ENCODE measurements at regions not wholly inside any gene's neighbourhood (a gene's known extent, or its start where the extent isn't known, plus 50 kb on each side); places are given as distances from the start of the nearest gene placed in this dataset.
"Not testable (repeated sequence)": the region's sequence is repeated elsewhere in the genome, so short reads cannot be mapped to it uniquely, and the experiment has no call there.

GRCh38 chr1:9453779-9454418 is 85.4 kb upstream of the SLC25A33 start:
- DNase-seq (ENCODE audit: low read depth, low spot score): no peak
- in situ Hi-C loops (cut with HindIII; ENCODE audit: low pct_unique_long_range_greater_than_20kb, low sequenced_read_pairs): no loop called here

DNA sequence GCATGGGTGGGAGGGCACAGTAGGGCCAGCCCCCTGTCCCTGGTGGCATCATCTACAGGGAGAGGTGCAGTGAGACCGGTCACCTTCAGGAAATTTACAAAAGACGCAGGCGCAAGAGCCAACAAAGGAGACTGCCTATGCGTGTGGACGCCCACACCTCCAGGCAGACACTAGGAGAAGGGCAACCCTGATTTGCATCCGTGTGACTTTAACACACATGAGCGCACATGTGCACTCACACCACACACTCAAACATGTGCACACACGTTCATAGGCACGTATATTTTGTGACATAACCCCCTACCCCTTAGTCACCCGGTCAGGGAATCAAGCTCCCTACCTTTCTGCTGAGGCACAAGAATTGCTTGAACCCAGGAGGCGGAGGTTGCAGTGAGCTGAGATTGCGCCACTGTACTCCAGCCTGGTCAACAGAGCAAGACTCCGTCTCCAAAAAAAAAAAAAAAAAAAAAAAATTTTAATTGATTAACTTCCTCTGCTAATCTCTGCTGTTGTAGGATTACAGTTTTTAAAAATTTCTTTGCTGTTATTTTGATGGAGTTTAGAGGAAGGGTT is 84.7 kb upstream of the SLC25A33 start:
- no peak for DNase-seq (ENCODE audit: low read depth, low spot score)
- in situ Hi-C loops (cut with HindIII; ENCODE audit: low pct_unique_long_range_greater_than_20kb, low sequenced_read_pairs): no loop called here

GRCh38 chr1:9455487-9456234 is 83.6 kb upstream of the SLC25A33 start:
- peak; percentile 76 for DNase-seq (ENCODE audit: low read depth, low spot score)
- in situ Hi-C loops (cut with HindIII; ENCODE audit: low pct_unique_long_range_greater_than_20kb, low sequenced_read_pairs): no loop called here

DNA sequence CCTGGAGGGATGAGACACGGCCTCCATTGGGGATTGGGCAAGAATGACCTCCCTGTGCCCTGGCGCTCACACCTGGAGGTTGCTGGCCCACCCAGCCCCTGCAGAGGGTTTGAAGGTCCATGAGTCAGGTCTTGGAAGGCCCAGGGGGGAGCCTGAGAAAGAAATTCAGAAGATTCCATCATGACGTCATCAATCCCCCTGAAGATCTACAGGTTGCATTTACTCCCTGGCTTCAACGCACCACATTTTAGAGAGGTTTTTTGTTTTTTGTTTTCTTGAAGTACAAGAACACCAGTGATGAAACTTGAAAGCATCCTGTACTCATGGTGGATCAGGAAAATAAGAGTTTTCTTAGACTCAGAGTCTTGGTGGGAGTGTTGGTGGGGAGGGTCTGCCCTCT is 82.4 kb upstream of the SLC25A33 start:
- in situ Hi-C loops (cut with HindIII; ENCODE audit: low pct_unique_long_range_greater_than_20kb, low sequenced_read_pairs): no loop called here
- DNase-seq (ENCODE audit: low read depth, low spot score): no peak

DNA sequence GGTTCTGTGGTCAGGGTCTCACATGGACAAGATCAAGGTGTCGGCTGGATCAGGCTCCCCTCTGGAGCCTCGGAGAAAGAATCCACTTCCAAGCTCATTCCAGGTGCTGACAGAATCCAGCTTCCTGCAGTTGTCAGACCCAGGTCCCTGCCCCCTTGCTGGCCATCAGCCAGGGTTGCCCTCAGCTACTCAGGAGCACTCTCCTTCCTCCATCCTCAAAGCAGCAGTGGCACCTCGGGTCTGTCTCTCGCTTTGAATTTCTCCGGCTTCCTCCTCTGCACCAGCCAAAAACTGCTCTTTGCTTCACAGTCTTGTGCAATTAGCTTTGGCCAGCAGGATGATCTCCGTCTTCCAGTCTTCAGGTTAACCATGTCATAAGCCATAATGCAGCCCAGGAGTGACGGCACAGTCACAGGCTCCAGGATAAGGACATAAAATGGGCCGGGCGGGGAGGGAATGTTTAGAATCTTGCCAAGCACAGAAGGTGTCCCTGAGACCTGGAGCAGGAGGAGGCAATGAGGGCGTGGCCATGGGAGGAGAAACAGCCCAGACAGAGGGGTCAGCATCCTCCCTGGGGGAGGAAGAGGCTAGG is 79.4 kb upstream of the SLC25A33 start:
- in situ Hi-C loops (cut with HindIII; ENCODE audit: low pct_unique_long_range_greater_than_20kb, low sequenced_read_pairs): no loop called here
- no peak for DNase-seq (ENCODE audit: low read depth, low spot score)

- in situ Hi-C loops (cut with HindIII; ENCODE audit: low pct_unique_long_range_greater_than_20kb, low sequenced_read_pairs): no loop called here
- no peak for DNase-seq (ENCODE audit: low read depth, low spot score)
Observed at GRCh38 chr1:9465640-9466039, 73.6 kb upstream of the SLC25A33 start.

DNA sequence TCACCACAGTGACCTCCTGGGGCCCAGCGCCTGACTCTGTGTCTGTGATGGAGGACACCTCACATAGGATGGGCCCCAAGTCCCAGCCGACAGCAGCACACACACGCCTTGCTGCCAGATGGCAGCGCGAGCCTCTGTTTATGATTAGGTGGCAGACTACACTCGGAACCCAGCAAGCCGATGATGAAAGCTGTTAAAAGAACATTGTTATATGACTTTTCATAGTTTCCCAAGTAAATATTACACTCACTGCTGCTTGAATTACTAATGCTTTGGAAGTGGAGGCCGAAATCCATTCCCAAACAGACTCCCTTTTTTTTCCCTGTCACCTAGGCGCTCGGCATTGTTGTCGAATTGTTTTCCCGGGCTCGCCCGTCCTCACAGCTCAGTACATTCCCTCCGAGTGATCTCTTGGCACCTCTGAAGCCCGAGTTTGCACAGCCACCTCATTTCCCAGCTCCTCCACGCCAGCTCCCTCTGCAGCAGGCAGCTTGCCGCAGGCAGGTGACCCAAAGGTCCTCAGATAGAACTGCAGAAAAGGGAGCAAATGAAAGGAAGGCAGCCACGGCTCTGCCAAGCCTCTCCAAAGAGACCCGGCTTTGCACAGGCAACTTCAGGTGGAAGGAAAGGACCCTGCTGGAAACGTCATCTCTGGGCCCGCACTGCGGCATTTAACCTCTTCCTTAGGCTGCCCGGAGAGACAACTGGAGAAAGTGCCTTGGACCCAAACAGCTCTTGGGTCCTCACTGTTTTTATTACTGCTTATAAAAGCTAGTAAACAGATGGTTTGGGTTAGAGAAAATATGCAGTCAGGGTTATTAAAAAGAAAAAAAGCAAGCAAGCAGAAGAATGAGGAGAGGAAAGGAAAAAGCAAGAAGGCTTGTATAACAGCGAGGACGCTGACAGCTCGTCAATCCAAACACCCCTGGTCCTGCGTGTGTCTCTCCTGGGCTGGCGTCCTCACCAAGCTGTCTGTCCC is 72.2 kb upstream of the SLC25A33 start:
- in situ Hi-C loops (cut with HindIII; ENCODE audit: low pct_unique_long_range_greater_than_20kb, low sequenced_read_pairs): no loop called here
- no peak for DNase-seq (ENCODE audit: low read depth, low spot score)

DNA sequence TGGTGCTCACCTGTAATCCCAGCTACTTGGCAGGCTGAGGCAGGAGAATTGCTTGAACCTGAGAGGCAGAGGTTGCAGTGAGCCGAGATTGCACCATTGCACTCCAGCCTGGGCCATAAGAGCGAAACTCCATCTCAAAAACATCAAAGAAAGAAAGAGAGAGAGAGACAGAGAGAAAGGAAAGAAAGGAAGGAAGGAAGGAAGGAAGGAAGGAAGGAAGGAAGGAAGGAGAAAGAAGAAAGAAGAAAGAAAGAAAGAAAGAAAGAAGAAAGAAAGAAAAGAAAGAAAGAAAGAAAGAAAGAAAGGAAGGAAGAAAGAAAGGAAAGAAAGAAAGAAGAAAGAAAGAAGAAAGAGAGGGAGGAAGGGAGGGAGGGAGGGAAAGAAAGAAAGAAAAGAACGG is 69.4 kb upstream of the SLC25A33 start:
- in situ Hi-C loops (cut with HindIII; ENCODE audit: low pct_unique_long_range_greater_than_20kb, low sequenced_read_pairs); DNase-seq (ENCODE audit: low read depth, low spot score): not testable (repeated sequence)

DNA sequence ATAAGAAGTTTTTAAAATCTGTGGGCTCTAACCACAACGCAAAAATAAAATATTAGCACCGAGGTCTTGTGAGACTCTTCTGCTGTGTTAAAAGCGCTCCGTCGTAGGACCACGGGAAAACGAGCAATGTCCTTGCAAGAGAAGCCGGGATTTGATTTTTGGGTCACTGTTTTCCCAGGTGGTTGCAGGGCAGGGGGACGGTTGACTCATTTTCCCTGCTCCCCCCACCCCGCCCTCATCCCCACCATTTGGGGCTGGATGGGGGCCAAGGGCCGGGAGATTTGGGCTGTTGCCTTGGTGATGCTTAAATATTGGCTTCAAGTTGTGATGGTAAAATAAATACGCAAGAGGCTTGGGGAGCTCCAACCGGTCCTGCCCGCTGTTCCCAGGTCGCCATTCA is 67.6 kb upstream of the SLC25A33 start:
- no peak for DNase-seq (ENCODE audit: low read depth, low spot score)
- in situ Hi-C loops (cut with HindIII; ENCODE audit: low pct_unique_long_range_greater_than_20kb, low sequenced_read_pairs): no loop called here

GRCh38 chr1:9472386-9473031 is 66.8 kb upstream of the SLC25A33 start:
- DNase-seq (ENCODE audit: low read depth, low spot score): no peak
- in situ Hi-C loops (cut with HindIII; ENCODE audit: low pct_unique_long_range_greater_than_20kb, low sequenced_read_pairs): no loop called here

DNA sequence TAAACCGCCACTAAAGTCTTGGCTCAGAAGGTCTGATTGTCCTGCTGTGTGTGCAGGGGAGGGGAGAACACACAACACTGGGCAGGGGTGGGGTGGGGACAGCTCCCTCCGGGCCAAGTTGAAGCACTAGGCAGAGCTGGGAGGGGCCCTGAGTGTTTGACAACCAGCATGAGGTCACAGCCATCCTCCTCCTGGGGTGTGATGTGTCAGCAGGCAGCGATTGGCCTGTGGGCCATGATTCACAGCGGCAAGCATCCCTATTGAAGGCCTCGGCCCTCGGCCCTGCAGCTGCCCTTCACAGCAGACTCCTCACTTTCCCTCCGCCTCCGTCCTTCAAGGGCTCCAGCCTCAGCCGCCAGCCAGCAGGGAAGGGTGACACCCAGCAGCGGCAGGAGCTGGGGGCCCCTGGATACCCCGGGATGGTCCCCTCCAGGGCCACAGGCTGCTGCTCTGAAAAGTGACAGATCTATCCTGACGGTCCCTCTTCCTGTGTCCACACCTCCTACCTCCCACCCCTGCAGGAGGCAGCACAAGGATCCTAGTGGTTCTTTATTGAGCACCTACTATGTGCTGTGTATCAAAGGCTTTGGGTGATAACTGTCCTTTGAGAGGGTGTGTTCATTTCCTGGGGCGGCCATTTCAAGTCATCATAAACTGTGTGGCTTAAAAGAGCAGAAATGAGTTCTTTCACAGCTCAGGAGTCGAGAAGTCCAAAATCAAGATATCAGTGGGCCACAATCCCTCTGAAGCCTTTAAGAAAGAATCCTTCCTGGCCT is 66.0 kb upstream of the SLC25A33 start:
- peak; percentile 41 for DNase-seq (ENCODE audit: low read depth, low spot score)
- in situ Hi-C loops (cut with HindIII; ENCODE audit: low pct_unique_long_range_greater_than_20kb, low sequenced_read_pairs): no loop called here

- in situ Hi-C loops (cut with HindIII; ENCODE audit: low pct_unique_long_range_greater_than_20kb, low sequenced_read_pairs): no loop called here
- no peak for DNase-seq (ENCODE audit: low read depth, low spot score)
Observed at GRCh38 chr1:9475061-9475627, 64.1 kb upstream of the SLC25A33 start.

GRCh38 chr1:9476790-9477463 is 62.3 kb upstream of the SLC25A33 start:
- peak; percentile 73 for DNase-seq (ENCODE audit: low read depth, low spot score)
- in situ Hi-C loops (cut with HindIII; ENCODE audit: low pct_unique_long_range_greater_than_20kb, low sequenced_read_pairs): no loop called here

GRCh38 chr1:9477535-9477934 is 61.7 kb upstream of the SLC25A33 start:
- no peak for DNase-seq (ENCODE audit: low read depth, low spot score)
- in situ Hi-C loops (cut with HindIII; ENCODE audit: low pct_unique_long_range_greater_than_20kb, low sequenced_read_pairs): no loop called here

- no peak for DNase-seq (ENCODE audit: low read depth, low spot score)
- in situ Hi-C loops (cut with HindIII; ENCODE audit: low pct_unique_long_range_greater_than_20kb, low sequenced_read_pairs): no loop called here
Observed at GRCh38 chr1:9478021-9478420, 61.2 kb upstream of the SLC25A33 start.

GRCh38 chr1:9481048-9481447 is 58.2 kb upstream of the SLC25A33 start:
- DNase-seq (ENCODE audit: low read depth, low spot score): no peak
- in situ Hi-C loops (cut with HindIII; ENCODE audit: low pct_unique_long_range_greater_than_20kb, low sequenced_read_pairs): no loop called here

Measured in SK-MEL-5 (cell line).